ENCODE measurements at regions not wholly inside any gene's neighbourhood (a gene's known extent, or its start where the extent isn't known, plus 50 kb on each side); places are given as distances from the start of the nearest gene placed in this dataset.

DNA sequence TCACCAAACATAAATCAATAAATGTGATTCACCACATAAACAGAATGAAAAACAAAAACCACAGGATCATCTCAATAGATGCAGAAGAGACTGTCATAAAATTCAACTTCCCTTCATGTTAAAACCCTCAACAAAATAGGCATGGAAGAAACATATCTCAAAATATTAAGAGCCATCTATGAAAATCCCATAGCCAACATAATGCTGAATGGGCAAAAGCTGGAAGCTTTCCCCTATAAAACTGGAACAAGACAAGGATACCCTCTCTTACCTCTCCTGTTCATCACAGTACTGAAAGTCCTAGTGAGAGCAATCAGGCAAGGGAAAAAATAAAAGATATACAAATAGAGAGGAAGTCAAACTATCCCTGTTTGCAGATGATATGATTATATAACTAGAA, 806.1 kb upstream of the MIR17HG start:
- H3K27ac ChIP-seq, result no peak overlapping the region
- H3K4me3 ChIP-seq, result no peak overlapping the region
- H3K4me1 ChIP-seq, result no peaks in the 10 kb centered on the region
- DNase-seq (ENCODE audit: low spot score), result no peak
- no peaks in the 10 kb centered on the region for H3K27me3 ChIP-seq
- no peaks in the 10 kb centered on the region for H3K36me3 ChIP-seq
- TF ChIP-seq, protein P1, sequence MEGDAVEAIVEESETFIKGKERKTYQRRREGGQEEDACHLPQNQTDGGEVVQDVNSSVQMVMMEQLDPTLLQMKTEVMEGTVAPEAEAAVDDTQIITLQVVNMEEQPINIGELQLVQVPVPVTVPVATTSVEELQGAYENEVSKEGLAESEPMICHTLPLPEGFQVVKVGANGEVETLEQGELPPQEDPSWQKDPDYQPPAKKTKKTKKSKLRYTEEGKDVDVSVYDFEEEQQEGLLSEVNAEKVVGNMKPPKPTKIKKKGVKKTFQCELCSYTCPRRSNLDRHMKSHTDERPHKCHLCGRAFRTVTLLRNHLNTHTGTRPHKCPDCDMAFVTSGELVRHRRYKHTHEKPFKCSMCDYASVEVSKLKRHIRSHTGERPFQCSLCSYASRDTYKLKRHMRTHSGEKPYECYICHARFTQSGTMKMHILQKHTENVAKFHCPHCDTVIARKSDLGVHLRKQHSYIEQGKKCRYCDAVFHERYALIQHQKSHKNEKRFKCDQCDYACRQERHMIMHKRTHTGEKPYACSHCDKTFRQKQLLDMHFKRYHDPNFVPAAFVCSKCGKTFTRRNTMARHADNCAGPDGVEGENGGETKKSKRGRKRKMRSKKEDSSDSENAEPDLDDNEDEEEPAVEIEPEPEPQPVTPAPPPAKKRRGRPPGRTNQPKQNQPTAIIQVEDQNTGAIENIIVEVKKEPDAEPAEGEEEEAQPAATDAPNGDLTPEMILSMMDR (IDR thresholded peaks at IDR 0.05), result no peak
- H3K9me3 ChIP-seq, result peaks cover 0 to 11% of the 10 kb centered on the region in 2 donors

DNA sequence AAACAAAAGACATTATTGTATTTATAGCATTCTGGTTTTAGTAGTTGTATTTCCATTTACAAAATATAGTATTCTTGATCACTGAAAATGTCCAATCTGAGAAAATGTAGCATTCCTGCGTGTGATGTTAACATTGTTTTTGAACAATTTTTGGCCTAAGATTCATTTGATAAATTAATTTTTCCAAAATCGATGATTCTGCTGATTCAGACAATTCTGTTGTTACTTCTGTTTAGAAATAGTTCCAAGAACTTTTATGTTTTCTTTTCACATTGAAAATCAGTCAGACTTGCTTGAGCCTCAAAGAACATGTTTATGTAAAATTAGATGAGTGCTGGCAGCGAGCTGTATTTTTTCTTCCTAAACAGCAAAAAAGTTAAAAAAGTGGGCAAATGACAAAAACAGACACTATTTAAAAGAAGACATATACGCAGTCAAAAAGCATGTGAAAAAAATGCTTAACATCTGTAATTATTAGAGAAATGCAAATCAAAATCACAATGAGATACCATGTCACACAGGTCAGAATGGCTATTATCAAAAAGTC, 804.5 kb upstream of the MIR17HG start:
- Histone ChIP-seq H3K4me1 (no peaks in the 10 kb centered on the region), H3K36me3 (no peaks in the 10 kb centered on the region), H3K4me3 (no peak overlapping the region), H3K27ac (no peak overlapping the region), H3K27me3 (no peaks in the 10 kb centered on the region), H3K9me3 (peaks cover 0 to 11% of the 10 kb centered on the region in 2 donors)
- TF ChIP-seq, protein P1 (IDR thresholded peaks at IDR 0.05), result no peak
- no peak for DNase-seq (ENCODE audit: low spot score)

DNA sequence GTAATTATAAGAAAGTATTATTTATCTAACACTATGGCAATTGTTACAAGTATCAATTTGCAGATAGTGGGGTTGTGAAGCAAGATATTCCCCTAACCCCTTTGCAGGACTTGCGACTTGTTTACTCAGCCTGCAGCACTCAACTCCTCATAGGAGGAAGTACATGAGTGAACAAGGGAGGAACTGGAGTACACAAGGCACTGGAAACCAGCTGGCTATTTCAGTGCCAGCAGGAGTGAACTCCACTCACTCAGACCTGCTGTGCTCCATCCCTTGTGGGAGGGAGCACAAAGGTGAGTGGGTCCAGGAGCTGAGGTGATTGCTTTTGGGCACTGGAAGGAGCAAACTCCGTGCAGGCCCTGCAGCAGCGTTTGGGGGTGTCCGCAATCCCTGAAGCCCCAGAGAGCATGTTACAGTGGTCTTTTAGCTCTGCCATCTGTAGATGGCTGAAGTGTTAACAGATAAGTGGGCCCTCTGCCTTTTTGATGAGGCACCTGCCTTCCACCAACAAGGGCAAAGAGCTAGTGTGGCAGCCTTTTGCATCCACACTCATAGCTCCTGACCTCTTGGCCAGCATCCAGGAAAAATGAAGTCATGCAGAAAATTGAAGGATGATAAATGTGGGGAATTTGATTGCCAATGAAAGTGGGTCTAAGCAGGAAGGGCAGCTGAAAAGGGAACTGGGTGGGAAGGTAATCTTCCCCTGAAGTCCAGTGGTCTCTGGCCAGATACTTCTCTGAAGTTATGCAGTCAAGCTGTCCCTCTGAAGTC, 802.2 kb upstream of the MIR17HG start:
- DNase-seq (ENCODE audit: low spot score), result no peak
- TF ChIP-seq, protein P1 (IDR thresholded peaks at IDR 0.05), result no peak
- Histone ChIP-seq H3K4me3 (no peak overlapping the region), H3K27ac (no peak overlapping the region), H3K9me3 (no peaks in the 10 kb centered on the region), H3K4me1 (no peaks in the 10 kb centered on the region), H3K36me3 (no peaks in the 10 kb centered on the region), H3K27me3 (no peaks in the 10 kb centered on the region)

DNA sequence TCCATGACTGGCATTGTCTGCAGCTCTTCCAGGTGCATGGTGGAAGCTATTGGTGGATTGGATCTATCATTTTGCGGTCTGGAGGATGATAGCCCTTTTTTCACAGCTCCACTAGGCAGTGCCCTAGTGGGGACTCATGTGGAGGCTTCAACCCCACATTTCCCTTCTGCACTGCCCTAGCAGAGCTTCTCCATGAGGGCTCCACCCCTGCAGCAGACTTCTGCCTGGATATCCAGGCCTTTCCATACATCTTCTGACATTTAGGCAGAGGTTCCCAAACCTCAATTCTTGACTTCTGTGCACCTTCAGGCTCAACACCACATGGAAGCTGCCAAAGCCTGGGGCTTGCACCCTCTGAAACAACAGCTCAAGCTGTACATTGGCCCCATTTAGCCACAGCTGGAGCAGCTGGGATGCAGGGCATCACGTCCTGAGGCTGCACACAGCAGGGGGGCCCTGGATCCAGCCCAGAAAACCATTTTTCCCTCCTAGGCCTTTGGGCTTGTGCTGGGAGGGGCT, 800.2 kb upstream of the MIR17HG start:
- Histone ChIP-seq H3K27me3 (no peaks in the 10 kb centered on the region), H3K4me3 (no peak overlapping the region), H3K4me1 (no peaks in the 10 kb centered on the region), H3K27ac (no peak overlapping the region), H3K9me3 (no peaks in the 10 kb centered on the region), H3K36me3 (no peaks in the 10 kb centered on the region)
- DNase-seq (ENCODE audit: low spot score), result no peak
- TF ChIP-seq, protein P1 (IDR thresholded peaks at IDR 0.05), result no peak

DNA sequence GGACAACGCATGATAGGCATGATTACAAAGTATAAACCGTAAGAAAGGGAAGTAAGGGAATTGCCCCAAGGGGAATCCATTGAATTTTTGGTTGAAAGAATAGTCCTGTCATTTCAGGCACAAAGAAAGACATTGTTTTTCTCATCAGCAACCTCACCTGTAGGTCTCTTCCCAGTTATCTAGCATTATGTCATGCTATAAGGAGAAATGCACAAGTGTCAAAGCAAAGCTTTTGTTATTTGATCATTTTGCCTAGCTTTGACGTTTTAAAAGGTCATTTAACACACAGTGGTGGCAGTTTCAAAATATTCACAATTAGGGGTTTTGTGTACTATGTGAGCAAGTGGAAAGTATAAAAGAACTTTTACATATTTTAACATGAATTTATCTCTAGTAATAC, 796.2 kb upstream of the MIR17HG start:
- TF ChIP-seq, protein P1 (IDR thresholded peaks at IDR 0.05), result no peak
- Histone ChIP-seq H3K27me3 (no peaks in the 10 kb centered on the region), H3K36me3 (no peaks in the 10 kb centered on the region), H3K9me3 (no peaks in the 10 kb centered on the region), H3K27ac (no peak overlapping the region), H3K4me1 (no peaks in the 10 kb centered on the region), H3K4me3 (no peak overlapping the region)
- DNase-seq (ENCODE audit: low spot score), result no peak

Data from right atrium auricular region (tissue), 2 donors.